Common myeloid progenitor, CD34-positive (primary cell): ENCODE measurements at regions not wholly inside any gene's neighbourhood (a gene's known extent, or its start where the extent isn't known, plus 50 kb on each side); places are given as distances from the start of the nearest gene placed in this dataset.
"Not testable (repeated sequence)": the region's sequence is repeated elsewhere in the genome, so short reads cannot be mapped to it uniquely, and the experiment has no call there.

Experiments used
- CTCF ChIA-PET: fragments of 350-600 bp; sonication (Branson Sonifier 250); formaldehyde crosslinking; loops from one replicate; lab custom pipeline; 2021; ENCODE audit warnings: antibody characterized with exemption; lab: Charles Lee
- POLR2A ChIA-PET: fragments of 350-600 bp; sonication (Branson Sonifier 250); formaldehyde crosslinking; loops from one replicate; lab custom pipeline; 2021; ENCODE audit warnings: antibody characterized with exemption; lab: Charles Lee
- DNase-seq, 3 donors: peaks; one replicate each; pipeline versions ENCODE4 v3.0.0 to v3.0.0-alpha.2; 2013
- H3K27ac ChIP-seq, 2 experiments: 1 replicate in 1 of 2; 2 replicates in 1 of 2; pipeline ENCODE4 v1.7.0; 2013; ENCODE audit warnings: inconsistent platforms in 2 of 2, low read length in 2 of 2, mild to moderate bottlenecking in 2 of 2, low read depth in 1 of 2, moderate library complexity in 1 of 2; ENCODE audit not compliant: severe bottlenecking in 2 of 2, insufficient read depth in 1 of 2, poor library complexity in 1 of 2
- H3K27me3 ChIP-seq, 5 experiments: replicated peaks in 2 of 5; 1 replicate in 3 of 5; 2 replicates in 2 of 5; pipeline versions ENCODE4 v1.6.1 to v1.7.0; 2013; ENCODE audit warnings: low read length in 4 of 5, mild to moderate bottlenecking in 2 of 5, moderate library complexity in 2 of 5, inconsistent platforms in 1 of 5; ENCODE audit not compliant: insufficient read depth in 5 of 5, control insufficient read depth in 4 of 5
- H3K36me3 ChIP-seq, 4 experiments: 1 replicate in 2 of 4; 2 replicates in 2 of 4; pipeline versions ENCODE4 v1.6.1 to v1.7.0; 2013; ENCODE audit warnings: low read length in 3 of 4, control low read depth in 1 of 4, mild to moderate bottlenecking in 1 of 4; ENCODE audit not compliant: control insufficient read depth in 4 of 4, insufficient read depth in 4 of 4
- H3K4me1 ChIP-seq, 4 experiments: 1 replicate in 3 of 4; 2 replicates in 1 of 4; pipeline versions ENCODE4 v1.6.1 to v1.7.1; 2013; ENCODE audit warnings: low read length in 3 of 4, mild to moderate bottlenecking in 3 of 4, control low read depth in 1 of 4, inconsistent platforms in 1 of 4, moderate library complexity in 1 of 4; ENCODE audit not compliant: control insufficient read depth in 4 of 4, insufficient read depth in 4 of 4; ENCODE audit errors: control extremely low read depth in 1 of 4
- H3K4me3 ChIP-seq, 7 experiments: 1 replicate in 4 of 7; 2 replicates in 3 of 7; pipeline versions ENCODE4 v1.5.1 to v1.7.0; 2013; ENCODE audit warnings: mild to moderate bottlenecking in 7 of 7, low read length in 6 of 7, moderate library complexity in 6 of 7, inconsistent platforms in 2 of 7, low read depth in 2 of 7, control low read depth in 1 of 7; ENCODE audit not compliant: insufficient read depth in 4 of 7, control insufficient read depth in 1 of 7; ENCODE audit errors: extremely low read depth in 1 of 7
- H3K9me3 ChIP-seq, 5 experiments: 1 replicate in 4 of 5; 2 replicates in 1 of 5; pipeline versions ENCODE4 v1.6.1 to v1.7.1; 2013; ENCODE audit warnings: low read length in 4 of 5, mild to moderate bottlenecking in 2 of 5, inconsistent platforms in 1 of 5, low read depth in 1 of 5, moderate library complexity in 1 of 5; ENCODE audit not compliant: control insufficient read depth in 4 of 5, insufficient read depth in 2 of 5; ENCODE audit errors: control extremely low read depth in 1 of 5
- WGBS: methylation state at CpG from one replicate; pipeline ENCODE4 v1.1.5; 2013; ENCODE audit not compliant: insufficient coverage; 5-methylcytosine and 5-hydroxymethylcytosine counted together

DNA sequence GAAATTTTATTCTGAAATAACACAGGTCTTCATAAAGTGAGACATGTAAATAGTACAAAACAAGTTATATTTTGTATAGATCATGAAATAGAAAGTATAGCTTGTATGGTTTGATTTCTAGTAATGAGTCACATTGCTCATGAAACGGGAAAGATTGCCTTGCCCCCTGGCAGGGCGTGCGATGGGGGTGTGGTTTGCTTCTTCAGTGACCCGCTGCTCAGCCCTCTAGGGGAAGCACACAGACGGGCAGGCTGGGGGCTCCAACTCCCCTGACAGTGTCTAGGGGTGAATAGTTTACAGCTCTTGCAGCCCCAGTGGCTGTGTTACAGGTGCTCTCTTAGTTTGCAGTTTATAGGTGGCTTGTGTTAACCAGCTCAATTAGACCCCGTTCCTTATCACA is 170.5 kb upstream of the RGS17 start:
- DNase-seq = no peak
- ChIA-PET POLR2A (no interaction called here), CTCF (no interaction called here)
- Histone ChIP-seq H3K27me3 (no peaks in the 10 kb centered on the region), H3K9me3 (no peaks in the 10 kb centered on the region), H3K4me1 (no peaks in the 10 kb centered on the region), H3K27ac (no peak overlapping the region), H3K4me3 (no peak overlapping the region), H3K36me3 (no peaks in the 10 kb centered on the region)
- WGBS = 73% methylated on average over 6 of the region's 6 CpGs

DNA sequence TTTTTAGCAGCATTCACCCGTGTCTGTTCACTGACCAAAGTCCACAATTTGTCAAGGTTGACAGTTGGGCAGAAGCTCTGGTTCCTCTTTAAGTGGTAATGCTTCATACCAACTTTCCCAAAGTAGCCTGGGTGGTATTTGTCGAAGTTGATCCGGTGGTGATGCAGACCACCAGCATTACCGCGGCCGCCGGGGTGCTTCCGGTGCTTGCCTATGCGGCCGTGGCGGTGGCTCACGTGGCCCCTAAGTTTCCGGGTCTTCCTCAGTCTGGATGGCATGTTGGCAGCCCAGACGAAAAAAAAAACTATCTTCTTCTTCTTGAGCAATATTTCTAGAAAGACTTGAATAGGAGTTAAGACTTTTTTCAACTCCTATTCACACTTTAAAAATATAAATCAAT is 151.4 kb upstream of the RGS17 start:
- DNase-seq, H3K27ac ChIP-seq, H3K9me3 ChIP-seq, H3K36me3 ChIP-seq, H3K4me3 ChIP-seq, POLR2A ChIA-PET, CTCF ChIA-PET, H3K4me1 ChIP-seq, H3K27me3 ChIP-seq: not testable (repeated sequence)
- 94% methylated on average over 12 of the region's 14 CpGs for WGBS

DNA sequence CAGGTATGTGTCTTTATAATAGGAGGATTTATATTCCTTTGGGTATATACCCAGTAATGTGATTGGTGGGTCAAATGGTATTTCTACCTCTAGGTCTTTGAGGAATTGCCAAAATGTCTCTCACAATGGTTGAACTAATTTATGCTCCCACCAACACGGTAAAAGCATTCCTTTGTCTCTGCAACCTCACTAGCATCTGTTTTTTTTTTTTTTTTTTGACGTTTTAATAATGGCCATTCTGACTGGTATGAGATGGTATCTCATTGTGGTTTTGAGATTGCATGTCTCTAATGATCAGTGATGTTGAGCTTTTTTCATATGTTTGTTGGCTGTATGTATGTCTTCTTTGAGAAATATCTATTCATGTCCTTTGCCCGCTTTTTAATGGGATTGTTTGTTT is 144.9 kb upstream of the RGS17 start:
- ChIA-PET CTCF (no interaction called here), POLR2A (no interaction called here)
- peaks cover 0 to 2% (median 0%) of the 10 kb centered on the region in 5 experiments for H3K9me3 ChIP-seq
- no peaks in the 10 kb centered on the region for H3K36me3 ChIP-seq
- no peaks in the 10 kb centered on the region for H3K4me1 ChIP-seq
- no peak overlapping the region for H3K4me3 ChIP-seq
- DNase-seq = no peak
- WGBS = 93% methylated on average over 2 of the region's 3 CpGs
- H3K27ac ChIP-seq = no peak overlapping the region
- no peaks in the 10 kb centered on the region for H3K27me3 ChIP-seq

DNA sequence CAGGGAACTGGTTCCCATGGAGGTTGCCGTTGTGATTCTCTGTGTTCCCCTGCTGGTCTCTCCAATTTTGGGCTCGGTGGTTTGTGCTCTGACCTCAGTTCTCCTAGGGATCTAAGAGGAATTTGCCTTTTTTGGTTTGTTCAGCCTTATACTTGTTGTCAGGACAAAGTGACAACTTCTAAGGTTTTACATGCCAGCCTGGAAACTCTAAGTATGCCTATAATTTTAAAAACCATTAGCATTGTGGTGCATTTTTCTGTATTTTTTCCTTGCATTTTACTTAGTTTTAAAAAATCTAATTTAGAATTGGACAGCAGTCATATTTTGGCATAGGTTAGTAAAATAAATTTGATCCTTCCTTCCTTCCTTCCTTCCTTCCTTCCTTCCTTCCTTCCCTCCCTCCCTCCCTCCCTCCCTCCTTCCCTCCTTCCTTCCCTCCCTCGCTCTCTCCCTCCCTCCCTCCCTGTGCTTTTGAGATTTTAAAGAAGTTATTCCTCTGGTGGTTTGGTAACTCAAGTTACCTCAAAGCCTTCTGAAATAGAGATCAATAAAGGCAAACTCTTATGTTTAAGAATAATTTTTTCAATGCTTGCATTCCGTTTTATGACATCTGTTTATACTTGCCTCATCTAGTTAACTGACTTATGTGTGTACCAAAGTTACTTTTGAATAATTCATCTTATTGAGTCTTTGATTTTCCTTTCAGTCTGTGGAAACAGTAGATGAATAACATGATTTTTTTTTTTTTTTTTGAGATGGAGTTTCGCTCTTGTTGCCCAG is 141.3 kb upstream of the RGS17 start:
- CTCF ChIA-PET = no interaction called here
- Histone ChIP-seq H3K36me3 (no peaks in the 10 kb centered on the region), H3K4me1 (no peaks in the 10 kb centered on the region), H3K27me3 (no peaks in the 10 kb centered on the region), H3K27ac (no peak overlapping the region), H3K4me3 (no peak overlapping the region), H3K9me3 (no peaks in the 10 kb centered on the region)
- 79% methylated on average over 2 of the region's 5 CpGs for whole genome bisulfite sequencing
- no peak for DNase-seq
- POLR2A ChIA-PET = no interaction called here

DNA sequence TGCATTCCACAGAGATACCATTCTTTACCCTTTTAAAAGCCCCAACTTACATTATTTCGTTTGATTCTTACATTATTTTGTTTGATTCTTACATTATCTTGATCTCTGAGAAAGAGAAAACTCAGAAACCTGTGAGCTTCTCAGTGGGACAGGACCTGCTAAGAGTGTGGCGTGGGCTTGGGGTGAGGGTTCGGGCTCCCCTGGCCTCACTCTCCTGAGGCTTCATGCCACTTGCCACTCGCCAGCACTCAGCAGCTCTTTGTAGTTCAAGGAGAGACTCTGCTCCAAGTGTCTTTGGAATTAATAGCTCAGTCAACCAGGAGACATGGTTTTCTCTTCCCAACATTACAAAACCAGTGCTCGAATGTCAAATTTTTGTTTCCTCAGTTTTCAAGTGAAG is 132.4 kb upstream of the RGS17 start:
- ChIA-PET CTCF (interaction anchor here (1.3 kb wide), 1 partner anchor 32 kb away, joined by 5 read pairs; no protein-coding TSS in a partner anchor), POLR2A (no interaction called here)
- Histone ChIP-seq H3K4me3 (no peak overlapping the region), H3K9me3 (no peaks in the 10 kb centered on the region), H3K27me3 (no peaks in the 10 kb centered on the region), H3K4me1 (no peaks in the 10 kb centered on the region), H3K27ac (no peak overlapping the region), H3K36me3 (no peaks in the 10 kb centered on the region)
- 91% methylated on average over 3 of the region's 5 CpGs for WGBS
- DNase-seq = no peak

DNA sequence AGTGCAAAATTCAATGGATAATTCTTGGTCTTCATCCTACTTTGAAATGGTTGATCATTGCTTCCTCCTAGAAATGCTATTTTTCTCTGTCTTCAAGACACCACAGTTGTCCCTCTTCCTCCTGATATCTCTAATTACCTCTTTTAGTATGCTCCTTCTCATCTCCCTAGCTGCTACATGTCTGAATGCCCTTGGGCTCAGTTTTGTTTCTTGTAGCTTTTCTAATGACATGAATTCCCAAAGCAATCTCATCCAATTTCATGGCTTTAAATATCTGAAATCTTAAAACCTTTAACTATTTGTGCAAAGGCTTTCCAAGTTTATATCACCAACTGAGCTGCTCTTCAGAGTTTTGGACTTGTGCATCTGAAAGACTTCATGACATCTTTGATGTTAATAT is 120.2 kb upstream of the RGS17 start:
- H3K4me1 ChIP-seq = no peaks in the 10 kb centered on the region
- H3K36me3 ChIP-seq = no peaks in the 10 kb centered on the region
- no peak overlapping the region for H3K4me3 ChIP-seq
- H3K27me3 ChIP-seq = peaks cover 0 to 3% (median 0%) of the 10 kb centered on the region in 5 experiments
- POLR2A ChIA-PET = no interaction called here
- H3K9me3 ChIP-seq = no peaks in the 10 kb centered on the region
- CTCF ChIA-PET = no interaction called here
- no peak for DNase-seq
- H3K27ac ChIP-seq = no peak overlapping the region

DNA sequence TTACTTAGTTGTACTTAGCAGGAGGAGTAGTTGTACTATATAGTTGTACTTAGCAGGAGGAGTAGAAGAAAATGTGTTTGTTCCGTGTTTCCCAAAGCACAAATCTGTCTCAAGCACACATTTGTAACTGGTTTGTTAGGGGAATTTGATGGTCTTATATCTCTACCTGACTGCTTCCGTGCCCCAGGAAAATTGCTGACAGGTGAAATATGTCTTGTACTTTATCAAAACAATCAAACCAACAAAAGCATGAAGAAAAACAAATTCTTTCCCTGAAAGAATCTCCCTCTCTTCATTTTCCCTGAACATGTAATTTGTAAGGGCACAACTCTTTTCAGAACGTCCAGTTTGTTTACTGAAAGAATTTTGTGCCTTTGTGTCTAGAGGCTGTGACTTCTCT is 106.6 kb upstream of the RGS17 start:
- WGBS = no CpG with 5 or more reads among the region's 3 CpGs

More for the DNA sequence above, 106.6 kb upstream of the RGS17 start:
- H3K27me3 ChIP-seq = peaks cover 0 to 4% (median 0%) of the 10 kb centered on the region in 5 experiments
- no peak overlapping the region for H3K27ac ChIP-seq
- DNase-seq = no peak
- H3K36me3 ChIP-seq = no peaks in the 10 kb centered on the region
- POLR2A ChIA-PET = no interaction called here
- H3K9me3 ChIP-seq = no peaks in the 10 kb centered on the region
- CTCF ChIA-PET = no interaction called here
- H3K4me1 ChIP-seq = no peaks in the 10 kb centered on the region
- H3K4me3 ChIP-seq = no peak overlapping the region
